Upper lobe of right lung (tissue), 1 donor: ENCODE measurements at regions not wholly inside any gene's neighbourhood (a gene's known extent, or its start where the extent isn't known, plus 50 kb on each side); places are given as distances from the start of the nearest gene placed in this dataset.

Experiments
- ATAC-seq: fragments of 200-7000 bp; cut with Tn5 transposase; one replicate; pipeline ENCODE4 v1.9.1; 2020; ENCODE audit warnings: mild to moderate bottlenecking, moderate library complexity
- DNase-seq: peaks from one replicate; pipeline ENCODE4 v3.0.0-alpha.2; 2020
- H3K27ac ChIP-seq: fragments of 200-600 bp; one replicate; pipeline ENCODE4 v1.8.0; 2022
- H3K27me3 ChIP-seq: fragments of 200-600 bp; one replicate; pipeline ENCODE4 v1.8.0; 2022; ENCODE audit warnings: mild to moderate bottlenecking
- H3K36me3 ChIP-seq: fragments of 200-600 bp; one replicate; pipeline ENCODE4 v1.8.0; 2022
- H3K4me1 ChIP-seq: fragments of 200-600 bp; one replicate; pipeline ENCODE4 v1.8.0; 2022
- H3K4me3 ChIP-seq: fragments of 200-600 bp; one replicate; pipeline ENCODE4 v1.8.0; 2022; ENCODE audit warnings: mild to moderate bottlenecking
- H3K9me3 ChIP-seq: fragments of 200-600 bp; one replicate; pipeline ENCODE4 v1.8.0; 2022
- CTCF ChIP-seq: fragments of 200-600 bp; IDR thresholded peaks from one replicate; pipeline ENCODE4 v1.8.0; 2022; ENCODE audit warnings: antibody characterized with exemption
- intact Hi-C: fragments of 100-400 bp; cut with DNase I; formaldehyde crosslinking; loops from one replicate; pipeline ENCODE4 v1.11.0; 2022
- donor health status: DM: no; HTN: yes; CAD: no; lungs with severe emphysema.

GRCh38 chr10:107994621-107995270 lies 830.2 kb upstream of the SORCS1 start:
- ATAC-seq = no peak
- Histone ChIP-seq H3K27me3 (no peaks in the 10 kb centered on the region), H3K27ac (no peak overlapping the region), H3K36me3 (no peaks in the 10 kb centered on the region), H3K4me3 (no peak overlapping the region), H3K4me1 (no peaks in the 10 kb centered on the region), H3K9me3 (no peaks in the 10 kb centered on the region)
- intact Hi-C loops = no loop called here
- no peak for DNase-seq
- no peak for TF ChIP-seq CTCF

- TF ChIP-seq CTCF = no peak
- intact Hi-C loops = no loop called here
- no peaks in the 10 kb centered on the region for H3K27me3 ChIP-seq
- no peak for DNase-seq
- no peaks in the 10 kb centered on the region for H3K4me1 ChIP-seq
- H3K27ac ChIP-seq = no peak overlapping the region
- no peak for ATAC-seq
- no peaks in the 10 kb centered on the region for H3K36me3 ChIP-seq
- no peaks in the 10 kb centered on the region for H3K9me3 ChIP-seq
- no peak overlapping the region for H3K4me3 ChIP-seq
Measured at GRCh38 chr10:107986571-107986970, 822.1 kb upstream of the SORCS1 start.

- no peaks in the 10 kb centered on the region for H3K36me3 ChIP-seq
- ATAC-seq = no peak
- TF ChIP-seq CTCF = no peak
- H3K4me3 ChIP-seq = no peak overlapping the region
- H3K27me3 ChIP-seq = no peaks in the 10 kb centered on the region
- H3K4me1 ChIP-seq = no peaks in the 10 kb centered on the region
- intact Hi-C loops = no loop called here
- H3K9me3 ChIP-seq = no peaks in the 10 kb centered on the region
- no peak overlapping the region for H3K27ac ChIP-seq
- no peak for DNase-seq
Measured at GRCh38 chr10:107984581-107984980, 820.1 kb upstream of the SORCS1 start.

- Histone ChIP-seq H3K4me1 (no peaks in the 10 kb centered on the region), H3K36me3 (no peaks in the 10 kb centered on the region), H3K4me3 (no peak overlapping the region), H3K27me3 (no peaks in the 10 kb centered on the region), H3K27ac (no peak overlapping the region), H3K9me3 (no peaks in the 10 kb centered on the region)
- intact Hi-C loops = no loop called here
- no peak for DNase-seq
- TF ChIP-seq CTCF = no peak
- ATAC-seq = no peak
Measured at GRCh38 chr10:107984149-107984548, 819.6 kb upstream of the SORCS1 start.

GRCh38 chr10:107978455-107978854 lies 813.9 kb upstream of the SORCS1 start:
- no peaks in the 10 kb centered on the region for H3K36me3 ChIP-seq
- no peaks in the 10 kb centered on the region for H3K27me3 ChIP-seq
- H3K9me3 ChIP-seq = no peaks in the 10 kb centered on the region
- DNase-seq = no peak
- ATAC-seq = no peak
- H3K4me3 ChIP-seq = no peak overlapping the region
- no peak overlapping the region for H3K27ac ChIP-seq
- TF ChIP-seq CTCF = no peak
- intact Hi-C loops = no loop called here
- no peaks in the 10 kb centered on the region for H3K4me1 ChIP-seq

GRCh38 chr10:107971973-107972372 lies 807.5 kb upstream of the SORCS1 start:
- no peak for TF ChIP-seq CTCF
- Histone ChIP-seq H3K4me3 (no peak overlapping the region), H3K9me3 (no peaks in the 10 kb centered on the region), H3K27ac (no peak overlapping the region), H3K36me3 (no peaks in the 10 kb centered on the region), H3K4me1 (no peaks in the 10 kb centered on the region), H3K27me3 (no peaks in the 10 kb centered on the region)
- intact Hi-C loops = no loop called here
- ATAC-seq (no peak), DNase-seq (no peak)
